Heart left ventricle (tissue), 16 donors: ENCODE measurements at regions not wholly inside any gene's neighbourhood (a gene's known extent, or its start where the extent isn't known, plus 50 kb on each side); places are given as distances from the start of the nearest gene placed in this dataset.

Experiments used
- ATAC-seq, 4 donors: fragments of 200-7000 bp; cut with Tn5 transposase; one replicate each; pipeline ENCODE4 v1.9.1; 2020 to 2022; ENCODE audit warnings: moderate library complexity in 4 of 4, mild to moderate bottlenecking in 3 of 4, moderate number of reproducible peaks in 1 of 4
- DNase-seq, 5 donors: peaks; one replicate each; pipeline ENCODE4 v3.0.0-alpha.2; 2020
- H3K27ac ChIP-seq, 12 donors: fragments of 200-600 bp; sonication (generic) in 4 of 12; one replicate each; pipeline versions ENCODE4 v1.5.0 to v1.8.0; 2016 to 2022; ENCODE audit warnings: mild to moderate bottlenecking in 2 of 12
- H3K27me3 ChIP-seq, 9 donors: fragments of 200-600 bp; sonication (generic) in 2 of 9; one replicate each; pipeline versions ENCODE4 v1.5.1 to v1.8.0; 2016 to 2022; ENCODE audit warnings: mild to moderate bottlenecking in 3 of 9
- H3K36me3 ChIP-seq, 9 donors: fragments of 200-600 bp; sonication (generic) in 2 of 9; one replicate each; pipeline versions ENCODE4 v1.5.0 to v1.8.0; 2018 to 2022; ENCODE audit warnings: mild to moderate bottlenecking in 2 of 9
- H3K4me1 ChIP-seq, 12 donors: fragments of 200-600 bp; sonication (generic) in 4 of 12; one replicate each; pipeline versions ENCODE4 v1.5.0 to v1.8.0; 2016 to 2022; ENCODE audit warnings: mild to moderate bottlenecking in 3 of 12
- H3K4me3 ChIP-seq, 12 donors: fragments of 200-600 bp; sonication (generic) in 4 of 12; one replicate each; pipeline versions ENCODE4 v1.5.0 to v1.8.0; 2017 to 2022; ENCODE audit warnings: mild to moderate bottlenecking in 9 of 12, moderate library complexity in 4 of 12
- H3K9me3 ChIP-seq, 12 donors: fragments of 200-600 bp; sonication (generic) in 4 of 12; one replicate each; pipeline versions ENCODE4 v1.5.0 to v1.8.0; 2016 to 2022; ENCODE audit warnings: mild to moderate bottlenecking in 1 of 12
- POLR2A ChIP-seq, 2 donors: fragments of 450-650 bp; IDR thresholded peaks; one replicate each; pipeline ENCODE4 v1.6.1; 2017; ENCODE audit warnings: antibody characterized with exemption in 2 of 2, mild to moderate bottlenecking in 2 of 2, moderate library complexity in 2 of 2
- WGBS, 4 donors: extraction: QIAGEN DNeasy Blood & Tissue Kit in 2 of 4; methylation state at CpG; one replicate each; pipeline versions ENCODE4 v1.1.5 to v1.1.7; 2013 to 2018; 5-methylcytosine and 5-hydroxymethylcytosine counted together
- intact Hi-C, 10 donors: fragments of 100-400 bp; cut with DNase I; formaldehyde crosslinking; loops; one replicate each; pipeline versions ENCODE4 v1.11.1 to v1.14.2; 2022
- TF ChIP-seq, protein P1 (sequence below), 12 donors: fragments of 200-600 bp; sonication (generic) in 4 of 12; IDR thresholded peaks; one replicate each; pipeline versions ENCODE4 v1.5.0 to v1.8.0; 2018 to 2022; ENCODE audit warnings: antibody characterized with exemption in 12 of 12, mild to moderate bottlenecking in 5 of 12
- donor health status: ischemic (EF 13 %, LVEDD 7.1; RV severe dilation, severe dysfunction).
- donor health status: healthy with polysubstance abuse.
- donor health status: DM: no; HTN: yes; CAD: no.
- donor health status: DM: no; HTN: no; CAD: no.
- donor health status: ischemic (EF 25% LVEDD 6.9; RV normal size, moderate dysfunction).
- donor health status: ischemic (EF 25% LVEDD 5.7; RV mildly dilated, moderate dysfunction).
- donor health status: healthy.
- donor health status: DM: yes; HTN: yes; CAD: no.
- donor health status: ischemic (EF 35%, LVEDD 5.7; RV mildly dilated, moderate dysfunction).
- donor health status: nonischemic (EF 11% LVEDD 7.7; RV severe dilation, severe dysfunction).
- donor health status: DM: yes; HTN: yes; CAD: no.
- donor health status: PGD.
- donor health status: ischemic (EF 29% LVEDD 5.4; RV normal size, mild dysfunction).
- donor health status: nonischemic (EF 23%, LVEDD 6.1; RV moderate dilation, normal function).

DNA sequence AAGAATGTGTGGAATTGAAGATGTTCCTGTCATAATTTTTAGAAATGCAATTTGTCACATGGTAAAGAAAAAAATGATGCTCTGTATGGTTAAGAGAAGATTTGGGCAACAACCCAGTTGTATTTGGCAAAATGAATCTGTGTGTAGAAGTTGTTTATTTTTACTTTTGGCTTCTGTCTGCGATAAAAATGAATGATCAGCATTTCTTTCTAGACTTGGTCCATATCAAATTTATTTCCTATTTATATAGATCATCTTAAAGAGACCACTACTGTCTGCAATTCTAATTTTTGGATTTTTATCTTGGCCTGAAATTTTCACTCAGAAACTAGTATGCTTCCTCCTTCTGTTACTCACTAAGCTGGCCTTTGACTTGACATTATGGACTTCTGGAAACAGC lies 396.9 kb downstream of the FAM47A start:
- no peaks in the 10 kb centered on the region for H3K9me3 ChIP-seq
- ATAC-seq (no peak), DNase-seq (no peak)
- no peak overlapping the region for H3K27ac ChIP-seq
- H3K36me3 ChIP-seq, result no peaks in the 10 kb centered on the region
- WGBS, 4 donors, result 76 to 79% (median 77%) methylated on average over 1 of the region's 1 CpG
- no peak overlapping the region for H3K4me3 ChIP-seq
- no peaks in the 10 kb centered on the region for H3K27me3 ChIP-seq
- intact Hi-C loops, result no loop called here
- no peaks in the 10 kb centered on the region for H3K4me1 ChIP-seq
- TF ChIP-seq, protein P1, sequence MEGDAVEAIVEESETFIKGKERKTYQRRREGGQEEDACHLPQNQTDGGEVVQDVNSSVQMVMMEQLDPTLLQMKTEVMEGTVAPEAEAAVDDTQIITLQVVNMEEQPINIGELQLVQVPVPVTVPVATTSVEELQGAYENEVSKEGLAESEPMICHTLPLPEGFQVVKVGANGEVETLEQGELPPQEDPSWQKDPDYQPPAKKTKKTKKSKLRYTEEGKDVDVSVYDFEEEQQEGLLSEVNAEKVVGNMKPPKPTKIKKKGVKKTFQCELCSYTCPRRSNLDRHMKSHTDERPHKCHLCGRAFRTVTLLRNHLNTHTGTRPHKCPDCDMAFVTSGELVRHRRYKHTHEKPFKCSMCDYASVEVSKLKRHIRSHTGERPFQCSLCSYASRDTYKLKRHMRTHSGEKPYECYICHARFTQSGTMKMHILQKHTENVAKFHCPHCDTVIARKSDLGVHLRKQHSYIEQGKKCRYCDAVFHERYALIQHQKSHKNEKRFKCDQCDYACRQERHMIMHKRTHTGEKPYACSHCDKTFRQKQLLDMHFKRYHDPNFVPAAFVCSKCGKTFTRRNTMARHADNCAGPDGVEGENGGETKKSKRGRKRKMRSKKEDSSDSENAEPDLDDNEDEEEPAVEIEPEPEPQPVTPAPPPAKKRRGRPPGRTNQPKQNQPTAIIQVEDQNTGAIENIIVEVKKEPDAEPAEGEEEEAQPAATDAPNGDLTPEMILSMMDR (IDR thresholded peaks at IDR 0.05), result no peak
- TF ChIP-seq POLR2A (IDR thresholded peaks at IDR 0.05), result no peak

DNA sequence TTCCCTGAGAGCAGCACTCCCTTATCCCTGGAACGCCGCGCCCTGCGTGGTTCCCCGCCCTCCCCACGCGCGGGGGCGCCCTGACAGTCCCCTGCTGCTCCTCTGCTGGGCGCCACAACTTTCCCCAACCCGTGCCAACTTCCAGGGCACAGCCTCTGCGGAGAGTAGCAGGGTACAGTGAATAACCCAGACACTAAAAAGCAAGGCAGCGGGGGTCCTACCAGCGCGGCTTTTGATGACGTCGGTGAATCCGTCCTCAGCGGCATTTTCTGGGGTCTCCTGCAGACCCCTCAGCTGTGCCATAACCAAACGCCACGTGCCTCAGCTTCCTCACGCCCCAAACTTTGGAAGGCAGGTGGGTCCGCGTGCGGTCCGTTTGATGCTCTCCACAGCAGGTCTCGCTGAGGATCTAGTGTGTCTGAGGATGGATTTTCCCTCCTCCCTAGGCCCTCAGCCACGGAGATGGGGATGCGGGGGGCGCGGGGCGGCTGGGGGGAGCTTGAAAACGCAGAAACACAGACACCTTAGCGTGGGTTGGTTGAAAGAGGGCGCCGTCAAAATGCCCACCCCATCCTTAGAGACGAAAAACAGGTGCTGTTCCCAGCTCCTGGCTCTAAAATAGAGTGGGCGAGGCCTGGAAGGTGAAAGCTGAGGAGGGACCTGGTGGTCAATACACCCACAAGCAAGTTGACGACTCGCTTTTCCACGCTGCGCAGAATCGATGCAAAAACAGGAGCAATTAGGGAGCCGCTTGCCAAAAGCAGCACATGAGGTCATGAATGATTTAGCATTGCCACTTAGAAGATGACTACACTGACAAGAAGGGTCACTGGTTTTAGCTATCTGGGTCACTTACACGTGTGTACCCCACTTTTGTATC lies 405.6 kb downstream of the FAM47A start:
- intact Hi-C loops, result no loop called here
- peak in 3 of 4 donors; percentile 44 to 63 (median 45) for ATAC-seq
- DNase-seq, result peak in 2 of 5 donors; percentile 13 to 20
- Histone ChIP-seq H3K9me3 (no peaks in the 10 kb centered on the region), H3K27me3 (peaks cover 0 to 10% (median 0%) of the 10 kb centered on the region in 9 donors), H3K27ac (peak overlapping the region in 1 of 12 donors; percentile 58), H3K36me3 (no peaks in the 10 kb centered on the region), H3K4me3 (peak overlapping the region in 9 of 12 donors; percentile 9 to 51 (median 34)), H3K4me1 (no peaks in the 10 kb centered on the region)
- WGBS, 4 donors, result 10 to 34% (median 17%) methylated on average over 36 to 45 of the region's 45 CpGs
- TF ChIP-seq, protein P1 (IDR thresholded peaks at IDR 0.05), result no peak
- no peak for TF ChIP-seq POLR2A (IDR thresholded peaks at IDR 0.05)

DNA sequence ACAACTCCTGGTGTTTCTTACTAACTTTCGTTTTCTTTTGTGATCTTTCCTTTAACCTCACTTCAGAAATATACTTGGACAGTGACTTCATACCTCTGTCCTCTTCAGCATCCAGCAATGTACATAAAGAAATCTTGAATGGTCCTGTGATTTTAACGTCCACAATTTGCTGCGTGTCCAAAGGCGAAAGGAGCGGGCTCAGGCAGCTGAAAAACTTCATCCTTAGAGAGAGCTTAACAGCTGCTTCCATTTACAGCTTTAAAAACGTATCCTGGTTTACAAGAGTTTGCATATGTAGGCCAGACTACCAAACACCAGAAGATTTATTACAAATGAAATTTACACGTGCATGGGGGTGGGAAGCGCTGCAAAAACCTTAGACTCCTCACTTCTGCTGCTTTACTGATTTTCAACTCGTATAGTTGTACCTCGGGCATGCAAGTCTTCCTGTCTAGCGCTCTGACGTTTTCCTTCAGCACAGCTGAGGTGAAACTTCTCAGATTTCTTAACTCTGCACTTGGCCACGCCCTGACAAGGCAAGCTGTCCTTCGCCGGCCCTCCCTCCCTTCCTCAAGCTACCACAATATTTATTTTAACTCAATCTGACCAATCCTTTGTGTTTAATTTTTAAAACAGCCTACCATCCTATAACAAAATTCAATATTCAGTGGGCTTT lies 406.4 kb downstream of the FAM47A start:
- Histone ChIP-seq H3K4me3 (peak overlapping the region in 9 of 12 donors; percentile 9 to 51 (median 34)), H3K27me3 (peaks cover 0 to 10% (median 0%) of the 10 kb centered on the region in 9 donors), H3K9me3 (no peaks in the 10 kb centered on the region), H3K36me3 (no peaks in the 10 kb centered on the region), H3K4me1 (no peaks in the 10 kb centered on the region), H3K27ac (peak overlapping the region in 1 of 12 donors; percentile 58)
- DNase-seq (peak in 2 of 5 donors; percentile 20 to 23), ATAC-seq (peak in 3 of 4 donors; percentile 46 to 70 (median 58))
- TF ChIP-seq POLR2A (IDR thresholded peaks at IDR 0.05), result no peak
- TF ChIP-seq, protein P1 (IDR thresholded peaks at IDR 0.05), result no peak
- intact Hi-C loops, result no loop called here
- WGBS, 4 donors, result 3 to 22% (median 9%) methylated on average over 15 of the region's 15 CpGs

DNA sequence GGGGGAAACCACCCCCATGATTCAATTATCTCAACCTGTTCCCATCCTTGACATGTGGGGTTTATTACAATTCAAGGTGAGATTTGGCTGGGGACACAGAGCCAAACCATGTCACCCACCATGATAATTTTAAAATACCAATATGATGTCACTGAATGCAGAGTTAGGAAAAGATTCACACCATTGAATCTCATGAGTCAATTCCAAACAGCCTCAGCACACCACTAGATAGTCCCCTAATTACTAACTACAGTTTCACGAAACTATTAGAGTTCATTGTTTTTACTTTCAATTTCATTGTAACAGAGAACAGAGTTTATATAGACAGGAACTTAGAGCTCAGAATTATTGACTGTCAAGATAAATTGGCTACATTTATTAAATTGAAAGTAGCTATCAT lies 410.2 kb downstream of the FAM47A start:
- no peaks in the 10 kb centered on the region for H3K9me3 ChIP-seq
- ATAC-seq, result no peak
- H3K4me1 ChIP-seq, result no peaks in the 10 kb centered on the region
- WGBS, 4 donors, result 76 to 89% (median 83%) methylated on average over 1 of the region's 1 CpG
- no peak overlapping the region for H3K4me3 ChIP-seq
- TF ChIP-seq POLR2A (IDR thresholded peaks at IDR 0.05), result no peak
- TF ChIP-seq, protein P1 (IDR thresholded peaks at IDR 0.05), result no peak
- DNase-seq, result no peak
- no peak overlapping the region for H3K27ac ChIP-seq
- intact Hi-C loops, result no loop called here
- no peaks in the 10 kb centered on the region for H3K36me3 ChIP-seq
- H3K27me3 ChIP-seq, result peaks cover 0 to 10% (median 0%) of the 10 kb centered on the region in 9 donors
